Heart left ventricle (tissue), 16 donors: ENCODE measurements at regions not wholly inside any gene's neighbourhood (a gene's known extent, or its start where the extent isn't known, plus 50 kb on each side); places are given as distances from the start of the nearest gene placed in this dataset.

Source experiments
- ATAC-seq, 4 donors: fragments of 200-7000 bp; cut with Tn5 transposase; one replicate each; pipeline ENCODE4 v1.9.1; 2020 to 2022; ENCODE audit warnings: moderate library complexity in 4 of 4, mild to moderate bottlenecking in 3 of 4, moderate number of reproducible peaks in 1 of 4
- DNase-seq, 5 donors: peaks; one replicate each; pipeline ENCODE4 v3.0.0-alpha.2; 2020
- H3K27ac ChIP-seq, 12 donors: fragments of 200-600 bp; sonication (generic) in 4 of 12; one replicate each; pipeline versions ENCODE4 v1.5.0 to v1.8.0; 2016 to 2022; ENCODE audit warnings: mild to moderate bottlenecking in 2 of 12
- H3K27me3 ChIP-seq, 9 donors: fragments of 200-600 bp; sonication (generic) in 2 of 9; one replicate each; pipeline versions ENCODE4 v1.5.1 to v1.8.0; 2016 to 2022; ENCODE audit warnings: mild to moderate bottlenecking in 3 of 9
- H3K36me3 ChIP-seq, 9 donors: fragments of 200-600 bp; sonication (generic) in 2 of 9; one replicate each; pipeline versions ENCODE4 v1.5.0 to v1.8.0; 2018 to 2022; ENCODE audit warnings: mild to moderate bottlenecking in 2 of 9
- H3K4me1 ChIP-seq, 12 donors: fragments of 200-600 bp; sonication (generic) in 4 of 12; one replicate each; pipeline versions ENCODE4 v1.5.0 to v1.8.0; 2016 to 2022; ENCODE audit warnings: mild to moderate bottlenecking in 3 of 12
- H3K4me3 ChIP-seq, 12 donors: fragments of 200-600 bp; sonication (generic) in 4 of 12; one replicate each; pipeline versions ENCODE4 v1.5.0 to v1.8.0; 2017 to 2022; ENCODE audit warnings: mild to moderate bottlenecking in 9 of 12, moderate library complexity in 4 of 12
- H3K9me3 ChIP-seq, 12 donors: fragments of 200-600 bp; sonication (generic) in 4 of 12; one replicate each; pipeline versions ENCODE4 v1.5.0 to v1.8.0; 2016 to 2022; ENCODE audit warnings: mild to moderate bottlenecking in 1 of 12
- POLR2A ChIP-seq, 2 donors: fragments of 450-650 bp; IDR thresholded peaks; one replicate each; pipeline ENCODE4 v1.6.1; 2017; ENCODE audit warnings: antibody characterized with exemption in 2 of 2, mild to moderate bottlenecking in 2 of 2, moderate library complexity in 2 of 2
- WGBS, 4 donors: extraction: QIAGEN DNeasy Blood & Tissue Kit in 2 of 4; methylation state at CpG; one replicate each; pipeline versions ENCODE4 v1.1.5 to v1.1.7; 2013 to 2018; 5-methylcytosine and 5-hydroxymethylcytosine counted together
- intact Hi-C, 10 donors: fragments of 100-400 bp; cut with DNase I; formaldehyde crosslinking; loops; one replicate each; pipeline versions ENCODE4 v1.11.1 to v1.14.2; 2022
- TF ChIP-seq, protein P1 (sequence below), 12 donors: fragments of 200-600 bp; sonication (generic) in 4 of 12; IDR thresholded peaks; one replicate each; pipeline versions ENCODE4 v1.5.0 to v1.8.0; 2018 to 2022; ENCODE audit warnings: antibody characterized with exemption in 12 of 12, mild to moderate bottlenecking in 5 of 12
- donor health status: ischemic (EF 13 %, LVEDD 7.1; RV severe dilation, severe dysfunction).
- donor health status: healthy with polysubstance abuse.
- donor health status: DM: no; HTN: yes; CAD: no.
- donor health status: DM: no; HTN: no; CAD: no.
- donor health status: ischemic (EF 25% LVEDD 6.9; RV normal size, moderate dysfunction).
- donor health status: ischemic (EF 25% LVEDD 5.7; RV mildly dilated, moderate dysfunction).
- donor health status: healthy.
- donor health status: DM: yes; HTN: yes; CAD: no.
- donor health status: ischemic (EF 35%, LVEDD 5.7; RV mildly dilated, moderate dysfunction).
- donor health status: nonischemic (EF 11% LVEDD 7.7; RV severe dilation, severe dysfunction).
- donor health status: DM: yes; HTN: yes; CAD: no.
- donor health status: PGD.
- donor health status: ischemic (EF 29% LVEDD 5.4; RV normal size, mild dysfunction).
- donor health status: nonischemic (EF 23%, LVEDD 6.1; RV moderate dilation, normal function).

DNA sequence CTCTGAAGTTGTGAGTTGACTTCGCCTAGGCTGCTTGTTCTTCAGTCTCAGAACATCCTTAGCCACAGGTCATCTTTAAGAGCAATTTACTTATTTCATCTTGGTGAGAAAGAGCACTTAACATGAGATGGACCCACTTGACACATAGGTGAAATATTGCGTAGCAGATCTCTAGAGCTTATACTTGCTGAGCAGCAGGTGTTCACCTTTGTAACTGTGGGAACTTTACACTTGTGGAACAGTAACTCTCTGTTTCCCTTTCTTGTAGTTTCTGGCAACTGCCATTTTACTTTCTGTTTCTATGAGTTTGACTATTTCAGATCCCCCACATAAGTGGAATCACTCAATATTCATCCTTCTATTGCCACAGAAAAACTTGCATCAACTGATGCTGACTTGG is 95.7 kb downstream of the SLC10A2 start:
- intact Hi-C loops: no loop called here
- H3K36me3 ChIP-seq: no peaks in the 10 kb centered on the region
- H3K9me3 ChIP-seq: no peaks in the 10 kb centered on the region
- TF ChIP-seq, protein P1, sequence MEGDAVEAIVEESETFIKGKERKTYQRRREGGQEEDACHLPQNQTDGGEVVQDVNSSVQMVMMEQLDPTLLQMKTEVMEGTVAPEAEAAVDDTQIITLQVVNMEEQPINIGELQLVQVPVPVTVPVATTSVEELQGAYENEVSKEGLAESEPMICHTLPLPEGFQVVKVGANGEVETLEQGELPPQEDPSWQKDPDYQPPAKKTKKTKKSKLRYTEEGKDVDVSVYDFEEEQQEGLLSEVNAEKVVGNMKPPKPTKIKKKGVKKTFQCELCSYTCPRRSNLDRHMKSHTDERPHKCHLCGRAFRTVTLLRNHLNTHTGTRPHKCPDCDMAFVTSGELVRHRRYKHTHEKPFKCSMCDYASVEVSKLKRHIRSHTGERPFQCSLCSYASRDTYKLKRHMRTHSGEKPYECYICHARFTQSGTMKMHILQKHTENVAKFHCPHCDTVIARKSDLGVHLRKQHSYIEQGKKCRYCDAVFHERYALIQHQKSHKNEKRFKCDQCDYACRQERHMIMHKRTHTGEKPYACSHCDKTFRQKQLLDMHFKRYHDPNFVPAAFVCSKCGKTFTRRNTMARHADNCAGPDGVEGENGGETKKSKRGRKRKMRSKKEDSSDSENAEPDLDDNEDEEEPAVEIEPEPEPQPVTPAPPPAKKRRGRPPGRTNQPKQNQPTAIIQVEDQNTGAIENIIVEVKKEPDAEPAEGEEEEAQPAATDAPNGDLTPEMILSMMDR (IDR thresholded peaks at IDR 0.05): no peak
- no peak for TF ChIP-seq POLR2A (IDR thresholded peaks at IDR 0.05)
- no peak overlapping the region for H3K4me3 ChIP-seq
- H3K27me3 ChIP-seq: peaks cover 0 to 4% (median 0%) of the 10 kb centered on the region in 9 donors
- no peak for DNase-seq
- no peak for ATAC-seq
- no peaks in the 10 kb centered on the region for H3K4me1 ChIP-seq
- no peak overlapping the region for H3K27ac ChIP-seq
- 83 to 95% (median 92%) methylated on average over 2 of the region's 2 CpGs for WGBS, 4 donors

DNA sequence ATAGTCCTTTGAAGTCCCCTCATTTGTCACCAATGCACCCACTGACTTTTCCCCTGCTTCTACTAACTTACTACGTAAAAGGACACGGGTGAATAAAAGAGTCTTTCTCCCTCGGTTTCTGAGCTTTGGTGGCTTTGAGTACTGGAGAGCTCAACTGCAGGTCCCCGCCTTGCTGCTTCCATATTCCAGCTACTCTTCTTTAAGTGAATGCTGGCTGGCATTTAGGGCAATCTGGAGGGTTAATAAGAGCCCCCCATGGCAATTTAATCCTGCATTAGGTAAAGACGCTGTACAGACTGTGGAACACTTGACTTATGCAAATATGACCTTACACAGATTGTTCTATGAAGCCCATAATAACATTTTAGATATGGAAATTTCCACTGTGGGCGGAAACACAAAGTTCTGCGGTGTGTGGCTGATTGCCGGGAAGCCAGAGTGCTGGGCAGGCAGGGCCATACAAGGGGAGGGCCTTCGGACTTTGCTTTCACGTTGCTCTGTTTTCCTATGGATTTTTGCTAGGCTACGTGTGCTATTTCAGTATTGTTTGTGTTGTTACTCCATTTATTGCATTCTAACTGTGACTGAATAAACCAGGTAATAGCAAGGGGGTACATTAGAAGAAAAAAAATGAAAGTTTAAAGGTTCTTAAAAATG is 97.5 kb downstream of the SLC10A2 start:
- WGBS, 4 donors: 81 to 86% (median 84%) methylated on average over 11 of the region's 11 CpGs
- DNase-seq (no peak), ATAC-seq (no peak)
- Histone ChIP-seq H3K36me3 (no peaks in the 10 kb centered on the region), H3K27me3 (peaks cover 0 to under 1% (median 0%) of the 10 kb centered on the region in 9 donors), H3K9me3 (no peaks in the 10 kb centered on the region), H3K4me3 (no peak overlapping the region), H3K27ac (no peak overlapping the region), H3K4me1 (no peaks in the 10 kb centered on the region)
- intact Hi-C loops: no loop called here
- TF ChIP-seq, protein P1 (IDR thresholded peaks at IDR 0.05): no peak
- TF ChIP-seq POLR2A (IDR thresholded peaks at IDR 0.05): no peak

DNA sequence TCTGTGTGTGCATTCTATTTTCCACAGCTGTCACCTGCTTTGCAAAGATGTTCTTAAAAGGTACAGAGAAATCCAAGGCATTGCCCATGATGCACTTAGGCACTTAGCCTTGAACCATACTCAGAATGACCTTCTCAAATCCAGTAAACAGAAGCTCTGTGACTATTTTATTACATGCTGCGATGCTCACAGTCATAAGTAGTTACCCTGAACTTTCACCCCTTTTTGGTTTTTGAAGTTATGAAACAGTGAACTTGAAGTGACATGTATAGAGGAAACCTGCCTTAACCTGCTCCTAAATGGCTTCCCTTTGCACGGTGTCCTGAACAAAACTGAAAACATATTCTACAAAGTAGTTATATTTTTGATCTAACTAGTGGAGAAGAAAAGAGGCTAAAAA is 100.4 kb downstream of the SLC10A2 start:
- DNase-seq (no peak), ATAC-seq (no peak)
- no peaks in the 10 kb centered on the region for H3K36me3 ChIP-seq
- no peak overlapping the region for H3K27ac ChIP-seq
- intact Hi-C loops: no loop called here
- no peak overlapping the region for H3K4me3 ChIP-seq
- H3K27me3 ChIP-seq: no peaks in the 10 kb centered on the region
- 76 to 86% (median 81%) methylated on average over 2 of the region's 2 CpGs for WGBS, 4 donors
- no peaks in the 10 kb centered on the region for H3K4me1 ChIP-seq
- TF ChIP-seq, protein P1 (IDR thresholded peaks at IDR 0.05): no peak
- no peak for TF ChIP-seq POLR2A (IDR thresholded peaks at IDR 0.05)
- H3K9me3 ChIP-seq: no peaks in the 10 kb centered on the region

DNA sequence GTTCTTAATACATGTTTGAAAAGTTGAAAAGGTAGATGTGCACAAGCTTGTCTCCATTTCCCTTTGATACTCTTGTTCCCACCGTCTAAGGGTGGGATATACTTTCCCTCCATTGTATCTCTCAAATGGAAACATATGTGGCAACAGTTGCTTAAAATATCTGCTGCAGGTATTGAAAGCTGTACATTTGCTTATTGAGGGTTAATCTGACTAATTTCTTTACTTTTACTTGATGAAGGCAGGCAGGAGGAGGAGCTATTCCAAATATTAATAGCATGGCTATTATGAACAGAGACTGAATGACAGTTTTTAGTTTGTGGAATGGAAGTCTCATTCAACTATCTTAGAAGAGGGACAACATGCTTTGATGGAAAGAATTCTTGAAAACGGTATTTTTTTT is 103.8 kb downstream of the SLC10A2 start:
- Histone ChIP-seq H3K9me3 (no peaks in the 10 kb centered on the region), H3K4me1 (no peaks in the 10 kb centered on the region), H3K27me3 (no peaks in the 10 kb centered on the region), H3K36me3 (no peaks in the 10 kb centered on the region), H3K4me3 (no peak overlapping the region), H3K27ac (no peak overlapping the region)
- TF ChIP-seq, protein P1 (IDR thresholded peaks at IDR 0.05): no peak
- no peak for TF ChIP-seq POLR2A (IDR thresholded peaks at IDR 0.05)
- DNase-seq (no peak), ATAC-seq (no peak)
- intact Hi-C loops: no loop called here
- WGBS, 4 donors: 72 to 82% (median 78%) methylated on average over 2 of the region's 2 CpGs
